ENCODE measurements at regions not wholly inside any gene's neighbourhood (a gene's known extent, or its start where the extent isn't known, plus 50 kb on each side); places are given as distances from the start of the nearest gene placed in this dataset.

DNA sequence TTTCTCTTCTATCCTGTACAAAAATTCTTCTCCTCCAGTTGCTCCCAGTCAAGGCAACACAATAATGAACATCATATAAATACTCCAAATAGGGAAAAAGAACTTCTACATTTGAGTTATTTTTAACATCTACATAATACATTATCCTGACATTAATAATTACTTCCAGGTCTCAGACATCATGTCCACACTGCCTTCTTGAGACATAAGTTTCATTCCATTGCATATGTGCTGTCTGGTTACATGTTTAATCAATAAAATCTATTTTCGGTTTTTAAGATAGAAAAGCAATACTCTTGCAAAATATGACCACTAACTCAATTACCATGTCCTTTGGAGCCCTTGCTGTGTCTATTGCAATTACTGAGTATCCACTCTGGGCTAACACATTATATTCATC lies 881.9 kb downstream of the GALC start:
- DNase-seq (ENCODE audit: low read depth) = no peak

DNA sequence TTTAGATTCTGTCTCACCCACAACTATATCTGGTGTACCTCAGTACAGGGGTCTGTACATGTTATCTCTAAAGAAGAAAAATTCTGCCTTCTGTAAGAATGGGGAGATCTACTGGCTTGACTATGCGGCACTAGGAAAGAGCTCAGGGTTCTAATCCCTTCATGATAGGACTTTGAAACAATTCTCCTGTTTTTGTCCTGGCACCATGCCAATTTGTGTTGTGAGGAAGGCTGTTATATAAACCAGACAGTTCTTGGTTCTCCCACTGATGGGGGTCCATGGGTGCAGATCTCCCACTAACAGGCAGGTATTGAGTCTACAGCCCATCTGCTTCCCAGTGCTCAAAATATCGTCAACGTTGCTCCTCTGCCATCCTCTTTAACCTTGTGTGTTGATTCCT lies 883.7 kb downstream of the GALC start:
- DNase-seq (ENCODE audit: low read depth) = no peak

DNA sequence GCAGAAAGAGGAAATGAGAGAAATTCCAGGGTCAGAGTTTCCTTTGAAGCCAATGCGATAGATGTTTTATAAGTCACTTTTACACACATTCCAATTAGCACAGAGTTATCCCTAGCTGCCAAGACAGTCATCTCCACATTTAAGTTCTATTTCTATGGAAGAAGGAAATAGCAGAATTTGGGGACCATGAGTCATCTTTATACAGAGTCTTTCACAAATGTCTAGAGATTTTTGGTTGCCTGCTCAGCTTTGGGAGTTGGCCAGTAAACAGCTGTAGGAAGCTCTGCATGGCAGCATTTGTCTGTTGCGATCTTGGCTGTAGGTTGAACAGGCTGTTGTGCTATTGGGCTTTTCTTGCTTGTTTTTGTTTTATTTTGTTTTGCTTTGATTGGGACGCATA lies 884.3 kb downstream of the GALC start:
- DNase-seq (ENCODE audit: low read depth) = peak; percentile 2

DNA sequence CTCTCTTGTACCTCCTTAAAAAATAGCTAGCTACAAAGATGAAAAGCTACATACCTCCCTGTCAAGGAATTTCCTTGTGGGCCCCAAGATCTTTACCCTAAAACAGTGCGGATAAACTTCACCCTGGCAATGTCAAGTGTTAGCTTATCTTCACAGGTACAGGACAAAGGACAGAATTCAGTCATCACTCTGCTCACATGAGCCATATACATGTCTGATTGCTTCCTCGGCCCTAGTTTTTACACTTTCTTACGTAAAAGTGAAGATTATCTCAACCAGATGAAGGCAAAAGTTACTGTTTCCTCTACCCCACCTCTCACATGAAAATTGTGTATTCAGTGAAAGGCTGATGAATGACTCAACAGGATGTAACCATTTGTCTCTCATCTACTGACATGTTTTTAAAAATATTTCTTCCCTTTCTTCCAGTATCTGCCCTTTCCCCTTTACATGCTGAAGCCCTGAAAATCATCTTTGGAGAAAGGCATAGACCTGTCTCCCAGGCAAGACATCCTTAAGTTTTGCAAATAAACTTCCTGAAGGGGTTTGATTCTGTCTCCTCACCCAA lies 890.1 kb downstream of the GALC start:
- DNase-seq (ENCODE audit: low read depth) = no peak

DNA sequence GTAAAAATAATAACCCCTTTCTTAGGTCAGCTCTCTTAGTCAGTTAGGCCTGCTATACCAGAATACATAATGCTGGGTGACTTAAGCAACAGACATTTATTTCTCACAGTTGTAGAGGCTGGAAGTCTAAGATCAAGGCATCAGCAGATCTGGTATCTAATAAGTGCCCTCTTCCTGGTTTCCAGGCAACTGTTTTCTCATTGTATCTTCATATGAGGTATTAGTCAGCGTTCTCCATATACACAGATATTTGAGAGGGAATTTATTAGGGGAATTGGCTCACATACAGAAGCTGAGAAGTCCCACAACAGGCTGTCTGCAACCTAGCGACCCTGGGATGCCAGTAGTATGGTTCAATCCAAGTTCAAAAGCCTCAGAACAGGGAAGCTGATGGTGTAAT lies 896.0 kb downstream of the GALC start:
- no peak for DNase-seq (ENCODE audit: low read depth)

DNA sequence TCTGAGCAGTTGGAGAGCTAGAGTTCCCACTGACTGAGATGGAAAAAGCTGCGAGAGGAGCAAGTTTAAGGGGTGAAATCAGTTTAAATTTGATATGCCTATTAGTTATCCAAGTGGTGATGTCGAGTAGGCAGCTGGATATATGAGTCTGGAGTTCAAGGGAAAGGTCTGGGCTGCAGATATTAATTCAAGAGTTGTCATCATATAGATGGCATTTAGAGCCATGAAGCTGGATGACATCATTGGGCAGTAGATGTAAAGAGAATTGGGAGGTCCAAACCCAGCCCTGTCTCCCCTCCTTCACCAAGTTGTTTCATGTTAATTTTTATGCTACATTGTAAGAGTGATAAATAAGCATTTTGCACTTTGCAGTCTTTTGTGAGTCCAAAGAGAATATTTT lies 898.1 kb downstream of the GALC start:
- no peak for DNase-seq (ENCODE audit: low read depth)

DNA sequence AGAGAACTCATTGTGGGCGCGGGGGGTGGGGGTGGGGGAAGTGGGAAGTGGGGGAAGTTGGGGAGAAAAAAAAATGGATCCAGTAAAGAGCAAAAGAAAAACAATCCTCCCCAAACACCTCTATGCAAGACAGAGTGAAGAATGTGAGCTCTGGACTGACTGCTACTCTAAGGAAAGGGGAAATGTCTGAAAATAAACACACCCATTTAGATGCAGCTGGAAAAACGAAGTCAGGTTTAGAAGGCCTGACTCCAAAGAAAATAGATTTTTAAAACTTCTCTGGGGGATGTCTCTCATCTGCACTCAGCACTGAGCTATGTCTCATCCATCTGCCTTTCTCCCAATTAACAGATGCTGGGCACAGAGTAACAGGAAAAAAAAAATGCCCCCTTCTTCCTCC lies 904.4 kb downstream of the GALC start:
- no peak for DNase-seq (ENCODE audit: low read depth)

DNA sequence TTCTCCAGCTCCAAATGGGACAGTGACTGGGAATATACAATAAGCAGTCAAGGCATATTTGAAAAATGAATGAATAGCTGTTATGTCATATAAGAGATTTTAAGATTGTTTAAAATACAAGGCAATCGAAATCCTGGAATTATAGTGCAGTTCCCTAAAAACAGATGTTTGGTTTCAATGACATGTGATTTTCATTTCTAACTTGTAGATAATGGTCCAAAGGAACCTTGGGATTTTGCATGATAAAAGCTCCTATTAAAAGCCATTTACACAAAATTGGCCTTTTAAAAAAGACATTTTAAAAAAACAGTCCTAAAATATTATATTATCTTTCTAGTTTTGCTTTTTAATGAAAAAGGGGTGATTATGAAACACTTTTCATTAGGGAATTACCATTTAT lies 905.1 kb downstream of the GALC start:
- no peak for DNase-seq (ENCODE audit: low read depth)

DNA sequence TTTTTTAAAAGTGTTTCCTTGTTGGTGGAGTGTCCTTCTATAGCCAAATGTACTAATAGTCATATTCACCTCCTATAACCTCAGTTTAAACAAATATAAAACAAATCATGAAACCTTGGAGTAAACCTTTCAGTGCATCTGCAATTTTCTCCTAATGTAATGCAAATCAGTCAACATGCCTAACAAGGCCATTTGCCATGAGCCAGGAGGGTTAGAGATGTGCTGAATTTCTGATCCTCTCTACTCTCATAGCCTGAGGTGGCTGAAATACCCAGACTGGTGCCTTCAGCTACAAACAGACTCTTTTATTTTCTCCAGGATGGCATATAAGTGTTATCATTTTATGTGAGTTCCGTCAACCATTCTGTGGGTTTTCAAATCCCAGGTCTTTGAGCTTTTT lies 908.1 kb downstream of the GALC start:
- no peak for DNase-seq (ENCODE audit: low read depth)

DNA sequence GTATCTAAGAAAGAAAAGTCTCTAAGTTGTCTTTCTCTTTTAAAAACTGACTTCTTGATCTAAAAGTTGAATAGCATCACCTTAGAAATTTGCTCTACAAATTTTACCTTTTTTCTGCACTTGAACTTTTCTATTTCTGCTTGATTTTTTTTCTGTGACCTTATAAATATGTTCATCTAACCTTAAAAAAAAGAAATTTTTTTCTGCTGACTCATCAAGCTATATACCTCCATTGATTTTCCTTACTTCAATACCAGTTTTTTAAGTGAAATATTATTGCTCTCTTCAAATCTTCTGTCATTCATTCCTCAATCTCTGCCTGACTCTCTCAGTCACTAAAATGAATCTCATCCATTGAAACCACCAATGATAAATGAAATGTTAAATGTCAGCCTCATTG lies 910.1 kb downstream of the GALC start:
- no peak for DNase-seq (ENCODE audit: low read depth)

DNA sequence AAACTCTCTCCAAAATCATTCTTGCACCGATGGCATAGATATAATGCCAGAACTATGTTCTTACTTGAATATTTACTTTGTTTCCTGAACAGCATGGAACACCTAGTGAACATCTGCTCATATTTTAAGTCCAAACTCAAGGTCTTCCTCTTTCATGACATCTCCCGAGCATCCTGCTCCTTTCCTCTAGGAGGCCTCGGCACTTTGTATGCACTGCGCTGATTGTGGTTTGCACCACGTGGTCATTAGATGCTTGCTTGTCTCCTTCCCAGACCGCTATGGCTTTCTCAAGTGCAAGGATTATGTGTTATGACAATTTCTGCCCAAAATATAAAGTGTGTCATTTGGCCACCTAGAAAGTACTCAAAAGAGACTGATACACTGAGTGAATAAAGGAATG lies 912.0 kb downstream of the GALC start:
- DNase-seq (ENCODE audit: low read depth) = no peak

DNA sequence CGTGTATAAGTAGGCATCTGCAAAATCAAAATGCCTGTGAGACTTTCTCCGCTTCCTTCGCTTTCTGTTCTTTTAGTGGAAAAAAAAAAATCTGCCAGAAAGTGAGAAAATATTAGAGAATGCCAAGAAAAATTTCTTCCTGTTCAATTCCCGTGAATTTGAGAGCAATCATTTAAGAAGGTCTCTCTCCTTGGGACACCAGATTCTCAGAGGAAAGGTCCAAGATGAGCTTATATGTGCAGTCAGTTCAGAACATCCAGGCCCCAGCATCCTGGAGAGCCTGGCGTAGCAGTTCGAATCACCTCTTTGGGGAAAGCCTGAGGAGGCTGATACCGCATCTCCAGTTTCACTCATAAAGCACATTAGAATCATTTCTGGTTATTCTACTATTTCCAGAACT lies 912.8 kb downstream of the GALC start:
- DNase-seq (ENCODE audit: low read depth) = no peak

DNA sequence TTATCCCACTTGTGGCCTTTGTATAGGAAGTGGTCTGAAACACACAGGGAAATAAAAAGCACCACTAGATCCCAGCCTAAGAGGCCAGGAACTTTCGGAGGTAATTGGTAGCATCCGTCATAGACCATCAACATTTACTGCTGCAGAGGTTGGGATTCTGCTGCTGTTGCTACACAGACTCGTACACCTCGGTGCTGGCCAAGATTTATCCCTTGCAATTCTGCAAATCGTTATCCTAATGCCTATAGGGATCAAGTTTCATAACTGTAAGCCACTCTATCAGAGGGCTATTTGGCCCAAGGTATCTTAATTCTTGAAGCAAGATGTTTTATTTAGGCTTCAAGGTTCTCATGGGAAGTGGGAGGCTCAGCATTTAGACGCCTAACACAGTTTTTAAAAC lies 913.6 kb downstream of the GALC start:
- DNase-seq (ENCODE audit: low read depth) = no peak

DNA sequence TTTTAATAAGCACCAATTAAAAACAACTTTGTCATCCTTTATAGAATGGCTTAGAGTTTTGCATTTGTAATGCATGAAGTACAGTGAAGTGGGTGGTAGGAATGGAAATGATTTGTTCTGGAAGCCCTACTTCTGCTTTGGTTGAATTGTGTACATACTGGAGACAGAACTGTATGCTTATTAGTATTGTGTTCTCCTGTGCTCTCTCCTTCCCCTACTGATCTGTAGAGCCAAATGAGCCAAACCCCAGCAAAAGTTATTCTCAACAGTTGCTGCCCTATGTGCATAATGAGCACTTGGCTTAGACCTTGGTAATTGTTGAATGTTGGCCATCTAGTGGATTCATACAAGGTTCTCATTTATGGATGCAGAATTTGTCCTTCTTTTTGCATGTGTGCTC lies 916.1 kb downstream of the GALC start:
- DNase-seq (ENCODE audit: low read depth) = no peak

DNA sequence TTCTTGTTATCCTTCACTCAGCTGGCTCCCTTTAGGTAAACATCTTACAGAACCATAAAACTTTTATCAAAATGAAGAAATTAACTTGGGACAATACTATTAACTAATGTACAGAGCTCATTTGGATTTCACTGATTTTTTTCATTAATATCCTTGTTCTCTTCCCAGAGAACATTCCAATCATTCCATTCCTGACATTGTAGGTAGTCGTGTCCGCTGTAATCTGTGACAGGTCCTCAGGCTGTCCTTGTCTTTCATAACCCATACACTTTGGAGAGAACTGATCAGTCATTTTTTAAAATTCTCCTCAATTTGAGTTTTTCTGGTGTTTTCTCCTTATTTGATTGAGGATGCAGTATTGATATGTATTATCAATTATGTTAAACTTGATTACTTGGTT lies 916.8 kb downstream of the GALC start:
- DNase-seq (ENCODE audit: low read depth) = no peak

DNA sequence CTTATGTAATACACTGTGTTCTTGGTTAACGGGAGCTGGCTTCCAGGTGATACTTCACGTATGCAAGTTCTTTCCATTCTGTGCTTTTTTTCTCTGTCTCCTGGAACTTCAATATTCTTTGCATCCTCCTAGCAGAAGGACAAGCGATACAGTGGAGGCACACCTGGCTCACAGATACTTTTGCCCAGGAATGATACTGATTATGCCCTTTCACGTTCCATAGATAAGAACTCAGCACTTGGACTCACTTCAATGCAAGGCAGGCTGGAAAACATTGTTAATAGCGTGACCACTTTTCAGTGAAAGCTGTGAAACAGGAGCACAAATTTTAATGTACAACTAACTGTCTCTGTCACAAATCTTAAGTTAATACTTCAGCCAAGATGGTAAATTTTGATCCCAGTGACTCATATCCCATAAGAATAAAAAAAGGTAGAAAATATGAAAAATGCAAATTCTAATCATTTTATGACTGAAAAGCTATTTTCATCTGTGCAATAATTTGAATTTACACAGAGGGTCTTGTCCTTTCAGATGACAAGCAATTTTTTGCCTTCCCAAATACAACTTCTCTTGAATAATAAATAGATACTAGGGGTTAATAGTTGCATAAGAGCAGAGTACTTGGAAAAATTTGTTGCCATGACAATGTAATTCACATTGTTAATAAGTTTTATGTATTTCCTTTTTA lies 919.0 kb downstream of the GALC start:
- no peak for DNase-seq (ENCODE audit: low read depth)

DNA sequence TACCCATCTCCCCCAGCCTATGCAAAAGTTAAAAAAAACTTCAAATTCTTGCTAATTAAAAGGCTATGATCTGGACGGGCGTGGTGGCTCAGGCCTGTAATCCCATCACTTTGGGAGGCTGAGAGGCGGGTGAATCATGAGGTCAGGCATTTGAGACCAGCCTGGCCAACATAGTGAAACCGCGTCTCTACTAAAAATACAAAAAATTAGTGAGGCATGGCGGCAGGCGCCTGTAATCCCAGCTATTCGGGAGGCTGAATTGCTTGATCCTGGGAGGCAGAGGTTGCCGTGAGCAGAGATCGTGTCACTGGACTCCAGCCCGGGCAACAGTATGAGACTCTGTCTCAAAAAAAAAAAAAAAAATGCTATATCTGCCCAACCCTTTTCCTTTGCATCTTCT lies 925.4 kb downstream of the GALC start:
- DNase-seq (ENCODE audit: low read depth) = no peak

DNA sequence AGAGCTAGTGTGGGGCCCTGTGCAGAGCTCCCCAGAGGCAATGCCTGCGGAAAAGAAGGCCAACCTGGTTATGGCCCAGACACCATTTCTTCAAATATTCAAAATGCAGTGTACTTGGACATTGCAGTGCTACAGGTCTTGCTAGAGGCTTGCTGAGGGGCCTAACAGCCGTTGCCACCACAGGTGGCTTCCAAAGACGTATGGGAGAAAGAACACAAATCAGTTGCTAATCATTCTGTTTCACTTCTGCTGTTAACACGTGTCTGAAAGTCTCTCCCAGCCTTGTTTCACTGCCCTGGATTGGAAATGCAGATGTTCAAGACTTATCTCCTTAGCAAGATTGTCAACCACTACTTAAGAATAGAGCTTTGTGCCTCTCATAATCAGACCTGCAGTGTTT lies 925.9 kb downstream of the GALC start:
- DNase-seq (ENCODE audit: low read depth) = no peak

DNA sequence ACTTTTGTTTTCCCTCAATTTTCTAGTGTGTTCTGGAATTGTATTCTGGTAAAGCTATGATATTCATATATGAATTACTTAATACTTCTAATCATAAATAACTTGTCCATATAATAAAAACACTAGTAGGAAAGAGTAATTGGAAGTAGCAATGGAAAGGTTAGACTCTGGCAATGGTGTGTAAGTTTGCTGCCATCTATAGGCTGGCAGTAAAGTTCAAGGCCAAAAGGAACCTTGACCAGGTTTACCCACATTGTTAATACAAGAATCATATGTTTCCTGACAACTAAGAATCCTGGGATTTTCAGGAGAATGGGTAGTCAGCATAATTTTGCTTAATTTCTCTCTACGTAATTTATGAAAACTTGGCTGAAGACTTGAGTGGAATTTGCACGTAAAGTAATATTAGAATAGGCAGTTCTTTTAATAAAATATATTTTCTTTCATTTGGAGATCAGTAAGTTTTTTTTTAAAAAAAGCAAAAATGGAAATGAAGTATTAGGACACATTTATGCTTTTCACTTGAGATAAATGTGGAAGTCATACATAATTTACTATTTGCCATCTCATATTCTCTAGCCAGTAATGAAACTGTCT lies 926.7 kb downstream of the GALC start:
- DNase-seq (ENCODE audit: low read depth) = no peak

DNA sequence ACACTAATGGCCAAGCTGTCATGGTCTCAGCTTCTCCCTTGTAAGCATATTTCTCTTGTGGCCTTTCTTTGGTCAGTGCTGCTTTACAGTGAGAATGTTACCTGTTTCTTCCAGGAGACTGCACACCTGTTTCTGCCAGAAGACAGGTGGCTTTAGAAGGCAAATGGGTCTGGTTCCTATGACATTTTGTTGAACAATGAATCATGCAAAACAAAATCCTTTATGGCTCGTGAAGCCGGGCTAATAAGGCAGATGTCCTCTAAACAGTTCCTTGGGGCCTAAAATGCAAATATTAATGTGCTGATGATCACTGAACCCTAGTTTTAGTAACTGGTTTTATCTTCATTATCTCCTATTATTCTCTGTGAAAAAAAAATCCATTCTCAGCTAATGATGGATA lies 927.6 kb downstream of the GALC start:
- DNase-seq (ENCODE audit: low read depth) = no peak

DNA sequence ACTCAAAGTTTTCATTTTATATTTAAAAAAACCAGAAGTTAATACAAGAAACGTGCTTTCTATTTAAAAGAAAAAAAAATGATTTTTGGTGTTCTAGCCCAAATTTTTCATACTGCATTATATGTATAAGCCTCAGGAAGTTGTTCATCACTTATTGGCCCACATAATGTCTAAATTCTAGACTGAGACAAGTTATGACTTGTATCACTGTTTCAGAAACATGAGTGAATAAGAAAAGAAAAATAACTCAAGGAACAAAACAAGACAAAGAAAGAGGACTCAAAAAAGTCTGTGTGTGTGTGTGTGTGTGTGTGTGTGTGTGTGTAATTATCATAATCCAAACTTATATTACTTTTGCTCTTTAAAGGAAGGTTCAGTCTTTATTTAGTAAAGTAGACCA lies 929.8 kb downstream of the GALC start:
- no peak for DNase-seq (ENCODE audit: low read depth)

DNA sequence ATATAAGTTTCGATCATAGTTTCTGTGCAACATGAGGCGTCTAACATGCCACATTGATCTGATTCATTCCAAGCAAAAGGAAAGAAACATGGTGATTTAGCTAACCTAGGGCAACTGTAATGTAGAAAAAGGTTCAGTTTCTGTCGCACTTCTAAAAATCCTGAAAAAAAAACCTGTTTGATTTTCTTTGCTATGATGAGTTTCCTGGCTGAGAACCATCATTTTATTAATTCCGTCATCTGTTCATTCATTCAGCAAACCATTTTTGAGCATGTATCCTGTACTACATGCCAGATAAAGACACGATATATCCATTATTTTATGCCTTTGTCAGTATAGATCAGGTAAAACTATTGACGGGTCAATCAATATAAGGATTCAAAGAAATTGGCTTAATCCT lies 932.6 kb downstream of the GALC start:
- no peak for DNase-seq (ENCODE audit: low read depth)

DNA sequence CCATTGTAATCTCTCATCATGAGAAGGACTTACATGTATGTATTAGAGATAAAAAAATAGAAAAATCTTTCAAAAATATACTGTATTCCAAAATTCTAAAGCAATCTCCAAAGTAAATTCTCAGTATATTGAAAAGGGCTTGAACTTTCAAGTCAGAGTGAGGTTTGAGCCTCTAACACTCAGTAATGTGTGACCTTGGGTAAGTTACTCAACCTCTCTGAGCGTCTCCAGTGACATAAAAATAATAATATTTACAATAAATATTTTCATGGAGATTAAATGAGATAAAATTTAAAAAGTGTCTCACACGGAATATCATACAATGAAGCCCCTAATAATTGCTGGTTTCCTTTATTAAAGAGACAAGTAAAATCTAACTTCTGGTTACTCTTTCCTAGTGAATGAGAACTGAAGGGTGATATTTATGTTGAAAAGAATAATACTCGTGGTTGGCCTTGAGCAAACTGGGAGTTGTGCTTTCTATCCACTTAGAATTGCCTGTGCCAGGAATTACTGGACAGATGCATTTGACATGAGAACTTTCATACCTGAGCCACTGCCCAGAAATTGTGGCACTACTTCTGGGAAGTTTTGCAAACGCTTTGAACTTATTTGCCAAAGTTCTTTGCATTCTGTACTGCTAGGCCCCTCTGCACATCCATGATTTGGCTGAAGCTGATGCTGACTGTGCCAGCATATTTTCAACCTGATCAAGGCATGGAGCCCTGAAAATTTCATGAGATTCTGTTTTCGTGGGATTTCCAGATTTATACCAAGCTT lies 933.7 kb downstream of the GALC start:
- DNase-seq (ENCODE audit: low read depth) = no peak

Data from RPMI7951 (cell line).